Stimulated activated naive B cell treated with anti-CD40 and anti-IgM and Interleukin-4, amounts not matched to agents 10 μg/mL and 1 μg/mL and 100 μg/mL, for 72 hours (primary cell): ENCODE measurements at regions not wholly inside any gene's neighbourhood (a gene's known extent, or its start where the extent isn't known, plus 50 kb on each side); places are given as distances from the start of the nearest gene placed in this dataset.
"Not testable (repeated sequence)": the region's sequence is repeated elsewhere in the genome, so short reads cannot be mapped to it uniquely, and the experiment has no call there.

Source experiments
- ATAC-seq, 2 donors: fragments of 150-1000 bp; cut with Tn5 transposase; replicated peaks; 2 replicates each; pipeline ENCODE4 v1.10.0; 2021; ENCODE audit warnings: moderate library complexity in 1 of 2
- DNase-seq: peaks from one replicate; pipeline ENCODE4 v3.0.0; 2021
- H3K27ac Mint-ChIP-seq: one replicate; pipeline ENCODE4 v1.8.0; 2022; ENCODE audit warnings: mild to moderate bottlenecking, mixed read lengths
- H3K27me3 Mint-ChIP-seq, 2 donors: one replicate each; pipeline ENCODE4 v1.8.0; 2022; ENCODE audit warnings: mixed read lengths in 2 of 2
- H3K36me3 Mint-ChIP-seq, 2 donors: one replicate each; pipeline ENCODE4 v1.8.0; 2022; ENCODE audit warnings: mixed read lengths in 2 of 2, mild to moderate bottlenecking in 1 of 2
- H3K4me1 Mint-ChIP-seq, 2 donors: one replicate each; pipeline ENCODE4 v1.8.0; 2022; ENCODE audit warnings: mixed read lengths in 2 of 2, mild to moderate bottlenecking in 1 of 2
- H3K4me3 Mint-ChIP-seq, 2 donors: one replicate each; pipeline ENCODE4 v1.8.0; 2022; ENCODE audit warnings: mild to moderate bottlenecking in 2 of 2, mixed read lengths in 2 of 2, moderate library complexity in 1 of 2
- H3K9me3 Mint-ChIP-seq, 2 donors: one replicate each; pipeline ENCODE4 v1.8.0; 2022; ENCODE audit warnings: mixed read lengths in 2 of 2, mild to moderate bottlenecking in 1 of 2

- DNase-seq (no peak), ATAC-seq (no peak)
- Mint-ChIP-seq H3K9me3 (peaks cover 9 to 10% of the 10 kb centered on the region in 2 donors), H3K4me3 (no peak overlapping the region), H3K4me1 (no peaks in the 10 kb centered on the region), H3K36me3 (peaks cover 6 to 9% of the 10 kb centered on the region in 2 donors), H3K27me3 (peaks cover 5 to 9% of the 10 kb centered on the region in 2 donors), H3K27ac (no peak overlapping the region)
Measured at GRCh38 chr14:97162621-97163020, 365.4 kb downstream of the VRK1 start.

- H3K27me3 Mint-ChIP-seq, result peaks cover 5 to 9% of the 10 kb centered on the region in 2 donors
- ATAC-seq, result no peak
Measured at GRCh38 chr14:97164021-97164420, 366.8 kb downstream of the VRK1 start.

GRCh38 chr14:97166497-97166896 lies 369.3 kb downstream of the VRK1 start:
- no peak for DNase-seq
- Mint-ChIP-seq H3K27me3 (peaks cover 5 to 9% of the 10 kb centered on the region in 2 donors), H3K27ac (no peak overlapping the region), H3K4me3 (no peak overlapping the region), H3K9me3 (no peaks in the 10 kb centered on the region), H3K36me3 (no peaks in the 10 kb centered on the region), H3K4me1 (no peaks in the 10 kb centered on the region)
- ATAC-seq, result no peak

More at GRCh38 chr14:97164021-97164420, 366.8 kb downstream of the VRK1 start:
- no peak overlapping the region for H3K4me3 Mint-ChIP-seq
- H3K36me3 Mint-ChIP-seq, result peaks cover 4 to 5% of the 10 kb centered on the region in 2 donors
- no peak for DNase-seq
- no peaks in the 10 kb centered on the region for H3K4me1 Mint-ChIP-seq
- peaks cover 5% of the 10 kb centered on the region in 2 donors for H3K9me3 Mint-ChIP-seq
- no peak overlapping the region for H3K27ac Mint-ChIP-seq

- not testable (repeated sequence) for H3K9me3 Mint-ChIP-seq, H3K4me1 Mint-ChIP-seq, DNase-seq, ATAC-seq, H3K4me3 Mint-ChIP-seq, H3K27me3 Mint-ChIP-seq, H3K36me3 Mint-ChIP-seq, H3K27ac Mint-ChIP-seq
Measured at GRCh38 chr14:97167577-97167976, 370.4 kb downstream of the VRK1 start.

- peaks cover 5 to 10% of the 10 kb centered on the region in 2 donors for H3K4me1 Mint-ChIP-seq
- peaks cover 4 to 10% of the 10 kb centered on the region in 2 donors for H3K9me3 Mint-ChIP-seq
- no peak overlapping the region for H3K4me3 Mint-ChIP-seq
- no peak for DNase-seq
- H3K36me3 Mint-ChIP-seq, result no peaks in the 10 kb centered on the region
- ATAC-seq, result no peak
- no peak overlapping the region for H3K27ac Mint-ChIP-seq
- no peaks in the 10 kb centered on the region for H3K27me3 Mint-ChIP-seq
Measured at GRCh38 chr14:97172644-97173043, 375.5 kb downstream of the VRK1 start.

- Mint-ChIP-seq H3K4me3 (no peak overlapping the region), H3K27ac (no peak overlapping the region), H3K9me3 (peaks cover 17 to 23% of the 10 kb centered on the region in 2 donors), H3K27me3 (peaks cover 0 to 4% of the 10 kb centered on the region in 2 donors), H3K36me3 (peaks cover 2 to 7% of the 10 kb centered on the region in 2 donors), H3K4me1 (peaks cover 14 to 36% of the 10 kb centered on the region in 2 donors)
- DNase-seq (no peak), ATAC-seq (peak; percentile 8 to 13)
Measured at GRCh38 chr14:97177016-97177415, 379.8 kb downstream of the VRK1 start.

- peak; percentile 98 to 100 for ATAC-seq
Measured at GRCh38 chr14:97177635-97178034, 380.5 kb downstream of the VRK1 start.

DNA sequence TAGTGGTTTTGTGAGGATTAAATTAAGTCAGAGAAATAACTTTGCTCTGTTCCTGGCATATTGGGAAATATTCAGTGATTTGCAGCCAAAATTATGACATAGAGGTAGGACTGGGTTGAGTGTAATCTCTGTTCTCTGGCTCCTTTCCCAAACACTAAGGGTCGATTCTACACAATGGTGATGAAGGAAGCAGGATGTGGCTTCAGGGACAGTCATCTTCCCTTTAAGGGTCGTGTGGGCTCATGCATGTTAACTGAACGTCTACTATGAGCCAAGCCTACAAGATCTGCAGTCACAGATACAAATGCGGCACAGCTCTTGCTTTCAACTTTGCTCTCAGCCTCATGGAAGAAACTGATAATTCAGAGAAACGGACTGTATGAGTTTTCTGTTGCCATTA lies 381.6 kb downstream of the VRK1 start:
- H3K36me3 Mint-ChIP-seq, result peaks cover 2 to 7% of the 10 kb centered on the region in 2 donors
- H3K27ac Mint-ChIP-seq, result no peak overlapping the region
- H3K4me1 Mint-ChIP-seq, result peaks cover 14 to 36% of the 10 kb centered on the region in 2 donors
- ATAC-seq (no peak), DNase-seq (no peak)
- H3K4me3 Mint-ChIP-seq, result no peak overlapping the region
- peaks cover 15 to 18% of the 10 kb centered on the region in 2 donors for H3K9me3 Mint-ChIP-seq
- H3K27me3 Mint-ChIP-seq, result peaks cover 0 to 4% of the 10 kb centered on the region in 2 donors

More at GRCh38 chr14:97177635-97178034, 380.5 kb downstream of the VRK1 start:
- H3K9me3 Mint-ChIP-seq, result peaks cover 15 to 18% of the 10 kb centered on the region in 2 donors
- H3K4me1 Mint-ChIP-seq, result peaks cover 14 to 36% of the 10 kb centered on the region in 2 donors
- H3K4me3 Mint-ChIP-seq, result peak overlapping the region in 1 of 2 donors; percentile 21
- peaks cover 2 to 7% of the 10 kb centered on the region in 2 donors for H3K36me3 Mint-ChIP-seq
- peak overlapping the region; percentile 48 for H3K27ac Mint-ChIP-seq
- DNase-seq, result peak; percentile 63
- peaks cover 0 to 4% of the 10 kb centered on the region in 2 donors for H3K27me3 Mint-ChIP-seq

- ATAC-seq (peak in 1 of 2 donors; percentile 29), DNase-seq (no peak)
- Mint-ChIP-seq H3K27ac (peak overlapping the region; percentile 22), H3K36me3 (peaks cover 2 to 7% of the 10 kb centered on the region in 2 donors), H3K4me3 (no peak overlapping the region), H3K4me1 (peaks cover 14 to 36% of the 10 kb centered on the region in 2 donors), H3K9me3 (peaks cover 15 to 18% of the 10 kb centered on the region in 2 donors), H3K27me3 (peaks cover 0 to 4% of the 10 kb centered on the region in 2 donors)
Measured at GRCh38 chr14:97179573-97179972, 382.4 kb downstream of the VRK1 start.

GRCh38 chr14:97180304-97181200 lies 383.4 kb downstream of the VRK1 start:
- ATAC-seq, result no peak
- Mint-ChIP-seq H3K36me3 (peaks cover 2 to 7% of the 10 kb centered on the region in 2 donors), H3K9me3 (peaks cover 15 to 18% of the 10 kb centered on the region in 2 donors), H3K27me3 (peaks cover 5 to 11% of the 10 kb centered on the region in 2 donors), H3K4me1 (peaks cover 14 to 37% of the 10 kb centered on the region in 2 donors), H3K27ac (no peak overlapping the region), H3K4me3 (no peak overlapping the region)
- DNase-seq, result no peak

DNA sequence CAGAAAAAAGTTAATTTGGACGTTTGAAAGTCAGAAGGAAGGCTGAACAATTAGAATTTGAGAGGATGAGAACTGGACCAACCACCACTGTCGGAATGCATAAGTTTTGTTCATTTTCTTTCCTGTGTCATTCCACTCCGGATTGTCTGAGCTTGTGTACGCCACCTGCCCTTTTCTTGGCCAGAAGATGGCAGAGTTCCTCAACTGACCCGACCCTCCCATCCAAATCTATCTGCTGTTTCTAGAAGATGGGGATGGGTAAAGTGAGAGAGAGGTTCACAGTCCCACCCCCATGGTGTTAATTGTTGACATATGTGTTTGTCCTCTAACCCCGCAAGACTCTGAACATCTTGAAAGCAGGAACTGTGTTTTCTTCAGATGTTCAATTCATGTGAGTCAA lies 388.0 kb downstream of the VRK1 start:
- H3K4me1 Mint-ChIP-seq, result peaks cover 7 to 10% of the 10 kb centered on the region in 2 donors
- no peak overlapping the region for H3K27ac Mint-ChIP-seq
- peaks cover 24% of the 10 kb centered on the region in 2 donors for H3K27me3 Mint-ChIP-seq
- peaks cover 2 to 4% of the 10 kb centered on the region in 2 donors for H3K36me3 Mint-ChIP-seq
- no peak for ATAC-seq
- DNase-seq, result no peak
- peaks cover 7 to 10% of the 10 kb centered on the region in 2 donors for H3K9me3 Mint-ChIP-seq
- no peak overlapping the region for H3K4me3 Mint-ChIP-seq

- ATAC-seq, result no peak
Measured at GRCh38 chr14:97187916-97188315, 390.7 kb downstream of the VRK1 start.

GRCh38 chr14:97196336-97196735 lies 399.2 kb downstream of the VRK1 start:
- H3K36me3 Mint-ChIP-seq, result peaks cover 4 to 5% of the 10 kb centered on the region in 2 donors
- peaks cover 23 to 25% of the 10 kb centered on the region in 2 donors for H3K9me3 Mint-ChIP-seq
- peaks cover 32 to 36% of the 10 kb centered on the region in 2 donors for H3K27me3 Mint-ChIP-seq
- H3K27ac Mint-ChIP-seq, result no peak overlapping the region
- no peak for DNase-seq
- ATAC-seq, result no peak
- H3K4me1 Mint-ChIP-seq, result no peaks in the 10 kb centered on the region
- no peak overlapping the region for H3K4me3 Mint-ChIP-seq

More at GRCh38 chr14:97187916-97188315, 390.7 kb downstream of the VRK1 start:
- H3K4me3 Mint-ChIP-seq, result no peak overlapping the region
- DNase-seq, result no peak
- no peak overlapping the region for H3K27ac Mint-ChIP-seq
- peaks cover 2 to 12% of the 10 kb centered on the region in 2 donors for H3K9me3 Mint-ChIP-seq
- H3K27me3 Mint-ChIP-seq, result peaks cover 27 to 40% of the 10 kb centered on the region in 2 donors
- H3K4me1 Mint-ChIP-seq, result peaks cover 5 to 9% of the 10 kb centered on the region in 2 donors
- no peaks in the 10 kb centered on the region for H3K36me3 Mint-ChIP-seq

DNA sequence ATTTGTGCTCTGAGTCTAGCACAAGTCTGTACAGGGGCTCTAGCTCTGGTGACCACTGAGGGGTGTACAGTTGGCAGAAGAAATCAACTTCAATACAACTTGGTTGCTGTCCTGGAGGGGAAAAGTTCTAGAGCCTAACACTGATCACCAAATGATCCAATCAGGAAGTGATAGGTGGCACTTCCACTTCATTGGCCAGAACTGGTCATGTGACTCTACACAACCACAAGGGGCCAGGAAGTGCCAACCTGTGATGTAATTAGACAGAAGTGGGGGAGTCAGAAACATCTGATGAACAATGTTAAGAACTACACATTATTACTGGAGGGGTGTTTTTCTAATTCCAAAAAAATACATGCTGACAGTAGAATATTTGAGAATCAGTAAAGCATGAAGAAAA lies 401.6 kb downstream of the VRK1 start:
- DNase-seq, result no peak
- Mint-ChIP-seq H3K4me1 (no peaks in the 10 kb centered on the region), H3K9me3 (peaks cover 19 to 20% of the 10 kb centered on the region in 2 donors), H3K27ac (no peak overlapping the region), H3K4me3 (no peak overlapping the region), H3K27me3 (peaks cover 25 to 31% of the 10 kb centered on the region in 2 donors), H3K36me3 (peaks cover 4 to 5% of the 10 kb centered on the region in 2 donors)
- ATAC-seq, result no peak
